ENCODE measurements at regions not wholly inside any gene's neighbourhood (a gene's known extent, or its start where the extent isn't known, plus 50 kb on each side); places are given as distances from the start of the nearest gene placed in this dataset.

- TF ChIP-seq CTCF (optimal IDR thresholded peaks at IDR 0.05 in 1 of 3, IDR thresholded peaks at IDR 0.05 in 1 of 3, conservative IDR thresholded peaks at IDR 0.05 in 1 of 3; ENCODE audit: extremely low read depth in 1 of 3, insufficient read depth in 2 of 3, low read length in 3 of 3) = no peak
- no peak for TF ChIP-seq EZH2 (IDR thresholded peaks at IDR 0.05; ENCODE audit: low read length)
- no peak overlapping the region for H3K4me2 ChIP-seq (ENCODE audit: control insufficient read depth, extremely low read depth, insufficient read depth, low read depth, low read length)
- H3K4me3 ChIP-seq (ENCODE audit: control insufficient read depth in 2 of 3, extremely low read depth in 1 of 3, insufficient read depth in 2 of 3, low read depth in 1 of 3, low read length in 3 of 3) = no peak overlapping the region
- no peaks in the 10 kb centered on the region for H3K9me1 ChIP-seq (ENCODE audit: control insufficient read depth, extremely low read depth, insufficient read depth, low read length)
- no peaks in the 10 kb centered on the region for H3K36me3 ChIP-seq (ENCODE audit: control insufficient read depth in 2 of 2, extremely low read depth in 1 of 2, insufficient read depth in 2 of 2, low read length in 2 of 2)
- dilution Hi-C loops (cut with MboI; ENCODE audit: extremely low pct_ligation_motif_present, low sequenced_read_pairs) = no loop called here
- DNase-seq (ENCODE audit: low read depth, low spot score) = no peak
- H3K4me1 ChIP-seq (ENCODE audit: control insufficient read depth, extremely low read depth, insufficient read depth, low read length) = no peaks in the 10 kb centered on the region
- no peaks in the 10 kb centered on the region for H3K79me2 ChIP-seq (ENCODE audit: control insufficient read depth, insufficient read depth, low read length)
- H2AFZ ChIP-seq (ENCODE audit: control insufficient read depth, low read length) = no peak overlapping the region
- H3K9ac ChIP-seq (ENCODE audit: control insufficient read depth, extremely low read depth, insufficient read depth, low read length) = no peak overlapping the region
- no peak overlapping the region for H3K27ac ChIP-seq (ENCODE audit: control insufficient read depth, insufficient read depth, low read length)
- peaks cover 3% of the 10 kb centered on the region for H3K9me3 ChIP-seq (ENCODE audit: control insufficient read depth, low read depth, low read length)
- no peak for FAIRE-seq
- H3K27me3 ChIP-seq (ENCODE audit: control insufficient read depth, extremely low read depth, insufficient read depth, low read length) = peaks cover 9% of the 10 kb centered on the region
- H4K20me1 ChIP-seq (ENCODE audit: control insufficient read depth, extremely low read depth, insufficient read depth, low read length) = no peaks in the 10 kb centered on the region
Observed at GRCh38 chr2:234802845-234803171, 149.0 kb upstream of the SH3BP4 start.

- TF ChIP-seq CTCF (optimal IDR thresholded peaks at IDR 0.05 in 1 of 3, IDR thresholded peaks at IDR 0.05 in 1 of 3, conservative IDR thresholded peaks at IDR 0.05 in 1 of 3; ENCODE audit: extremely low read depth in 1 of 3, insufficient read depth in 2 of 3, low read length in 3 of 3) = no peak
- no peak for TF ChIP-seq EZH2 (IDR thresholded peaks at IDR 0.05; ENCODE audit: low read length)
- dilution Hi-C loops (cut with MboI; ENCODE audit: extremely low pct_ligation_motif_present, low sequenced_read_pairs) = no loop called here
- no peak for DNase-seq (ENCODE audit: low read depth, low spot score)
- H3K79me2 ChIP-seq (ENCODE audit: control insufficient read depth, insufficient read depth, low read length) = no peaks in the 10 kb centered on the region
- H3K9me1 ChIP-seq (ENCODE audit: control insufficient read depth, extremely low read depth, insufficient read depth, low read length) = no peaks in the 10 kb centered on the region
- no peaks in the 10 kb centered on the region for H3K36me3 ChIP-seq (ENCODE audit: control insufficient read depth in 2 of 2, extremely low read depth in 1 of 2, insufficient read depth in 2 of 2, low read length in 2 of 2)
- FAIRE-seq = no peak
- H2AFZ ChIP-seq (ENCODE audit: control insufficient read depth, low read length) = no peak overlapping the region
- no peak overlapping the region for H3K4me2 ChIP-seq (ENCODE audit: control insufficient read depth, extremely low read depth, insufficient read depth, low read depth, low read length)
- no peak overlapping the region for H3K9ac ChIP-seq (ENCODE audit: control insufficient read depth, extremely low read depth, insufficient read depth, low read length)
- H4K20me1 ChIP-seq (ENCODE audit: control insufficient read depth, extremely low read depth, insufficient read depth, low read length) = no peaks in the 10 kb centered on the region
- H3K27ac ChIP-seq (ENCODE audit: control insufficient read depth, insufficient read depth, low read length) = no peak overlapping the region
- H3K4me1 ChIP-seq (ENCODE audit: control insufficient read depth, extremely low read depth, insufficient read depth, low read length) = no peaks in the 10 kb centered on the region
- H3K9me3 ChIP-seq (ENCODE audit: control insufficient read depth, low read depth, low read length) = peaks cover 3% of the 10 kb centered on the region
- H3K4me3 ChIP-seq (ENCODE audit: control insufficient read depth in 2 of 3, extremely low read depth in 1 of 3, insufficient read depth in 2 of 3, low read depth in 1 of 3, low read length in 3 of 3) = no peak overlapping the region
- peaks cover 9% of the 10 kb centered on the region for H3K27me3 ChIP-seq (ENCODE audit: control insufficient read depth, extremely low read depth, insufficient read depth, low read length)
Observed at GRCh38 chr2:234802071-234802844, 149.6 kb upstream of the SH3BP4 start.

Measured in keratinocyte (primary cell).